ENCODE measurements at regions not wholly inside any gene's neighbourhood (a gene's known extent, or its start where the extent isn't known, plus 50 kb on each side); places are given as distances from the start of the nearest gene placed in this dataset.

DNA sequence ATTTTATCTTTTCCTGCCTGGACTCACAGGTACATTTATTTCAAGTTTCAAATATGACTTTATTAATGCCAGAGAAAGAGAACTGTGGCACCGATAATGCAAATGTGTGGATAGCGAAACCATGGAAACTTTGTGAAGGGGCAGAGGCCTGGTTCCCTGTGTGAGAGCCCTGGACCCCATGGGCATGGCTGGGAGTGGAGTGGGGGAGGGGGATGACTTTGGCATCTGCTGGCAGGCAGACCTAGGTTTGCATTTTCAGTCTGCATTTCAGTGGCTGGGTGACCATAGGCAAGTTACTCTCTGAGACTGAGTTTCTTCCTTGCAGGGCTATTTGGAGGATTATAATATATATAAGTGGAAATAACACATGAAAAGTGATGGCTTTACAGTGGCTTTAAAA is 163.8 kb upstream of the TMTC4 start:
- H3K4me1 ChIP-seq (ENCODE audit: insufficient read depth, low read length) = no peaks in the 10 kb centered on the region
- H3K79me1 ChIP-seq (ENCODE audit: insufficient read depth, low read depth, low read length, poor library complexity, severe bottlenecking) = no peaks in the 10 kb centered on the region
- no peak overlapping the region for H3K23ac ChIP-seq (ENCODE audit: insufficient read length, low read depth, low read length)
- H2BK15ac ChIP-seq (ENCODE audit: low read depth, low read length) = no peak overlapping the region
- no peaks in the 10 kb centered on the region for H3K9me3 ChIP-seq (ENCODE audit: control insufficient read depth, low read depth, low read length)
- no peak overlapping the region for H3K4me2 ChIP-seq (ENCODE audit: insufficient read depth, insufficient read length, low read length)
- TF ChIP-seq, protein P1, sequence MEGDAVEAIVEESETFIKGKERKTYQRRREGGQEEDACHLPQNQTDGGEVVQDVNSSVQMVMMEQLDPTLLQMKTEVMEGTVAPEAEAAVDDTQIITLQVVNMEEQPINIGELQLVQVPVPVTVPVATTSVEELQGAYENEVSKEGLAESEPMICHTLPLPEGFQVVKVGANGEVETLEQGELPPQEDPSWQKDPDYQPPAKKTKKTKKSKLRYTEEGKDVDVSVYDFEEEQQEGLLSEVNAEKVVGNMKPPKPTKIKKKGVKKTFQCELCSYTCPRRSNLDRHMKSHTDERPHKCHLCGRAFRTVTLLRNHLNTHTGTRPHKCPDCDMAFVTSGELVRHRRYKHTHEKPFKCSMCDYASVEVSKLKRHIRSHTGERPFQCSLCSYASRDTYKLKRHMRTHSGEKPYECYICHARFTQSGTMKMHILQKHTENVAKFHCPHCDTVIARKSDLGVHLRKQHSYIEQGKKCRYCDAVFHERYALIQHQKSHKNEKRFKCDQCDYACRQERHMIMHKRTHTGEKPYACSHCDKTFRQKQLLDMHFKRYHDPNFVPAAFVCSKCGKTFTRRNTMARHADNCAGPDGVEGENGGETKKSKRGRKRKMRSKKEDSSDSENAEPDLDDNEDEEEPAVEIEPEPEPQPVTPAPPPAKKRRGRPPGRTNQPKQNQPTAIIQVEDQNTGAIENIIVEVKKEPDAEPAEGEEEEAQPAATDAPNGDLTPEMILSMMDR (conservative IDR thresholded peaks at IDR 0.05) = no peak
- H4K91ac ChIP-seq (ENCODE audit: insufficient read length, low read depth, low read length) = no peak overlapping the region
- H3K36me3 Mint-ChIP-seq (ENCODE audit: insufficient read depth in 1 of 3, low read depth in 3 of 3) = no peaks in the 10 kb centered on the region
- H2AFZ ChIP-seq (ENCODE audit: low read length) = no peak overlapping the region
- H4K5ac ChIP-seq (ENCODE audit: insufficient read length, low read depth, low read length) = no peak overlapping the region
- H3K18ac ChIP-seq (ENCODE audit: insufficient read length, low read depth, low read length) = no peak overlapping the region
- peaks cover 5 to 7% of the 10 kb centered on the region in 2 experiments; a peak in 3 of 4 replicates for H3K4me1 Mint-ChIP-seq
- H3K9ac ChIP-seq (ENCODE audit: extremely low read depth, insufficient read length, low read length) = no peak overlapping the region
- no peak overlapping the region for H3K4ac ChIP-seq (ENCODE audit: low read depth, low read length)
- H3K27me3 Mint-ChIP-seq (ENCODE audit: low read depth) = no peaks in the 10 kb centered on the region
- H3K27me3 ChIP-seq (ENCODE audit: insufficient read depth, low read length) = no peaks in the 10 kb centered on the region
- no peak overlapping the region for H3T11ph ChIP-seq (ENCODE audit: low read length)
- H3K4me3 Mint-ChIP-seq = no peak overlapping the region
- no peaks in the 10 kb centered on the region for H3K79me2 ChIP-seq (ENCODE audit: insufficient read depth, low read length)
- no peak overlapping the region for H2AK5ac ChIP-seq (ENCODE audit: insufficient read length, low read length)
- no peak overlapping the region for H2BK12ac ChIP-seq (ENCODE audit: insufficient read length, low read depth, low read length)
- no peak overlapping the region for H2BK5ac ChIP-seq (ENCODE audit: insufficient read length, low read length)
- WGBS (ENCODE audit: extremely low coverage, insufficient read length, low lambda C conversion rate) = no CpG with 5 or more reads among the region's 2 CpGs
- no peaks in the 10 kb centered on the region for H3K9me3 Mint-ChIP-seq
- no peak overlapping the region for H4K8ac ChIP-seq (replicated peaks; ENCODE audit: insufficient read length, low read depth, low read length)
- H2BK20ac ChIP-seq (ENCODE audit: low read depth, low read length, poor library complexity, severe bottlenecking) = no peak overlapping the region
- no peak overlapping the region for H2BK120ac ChIP-seq (ENCODE audit: low read depth, low read length, poor library complexity, severe bottlenecking)
- H4K20me1 ChIP-seq (ENCODE audit: control insufficient read depth, insufficient read depth, insufficient read length) = no peaks in the 10 kb centered on the region
- no peak overlapping the region for H3K27ac ChIP-seq (ENCODE audit: insufficient read length, low read depth, low read length)
- no peak overlapping the region for H3K14ac ChIP-seq (ENCODE audit: insufficient read depth, low read length)
- H3K56ac ChIP-seq (ENCODE audit: insufficient read length, low read depth, low read length) = no peak overlapping the region
- H3K27ac Mint-ChIP-seq = no peak overlapping the region; a peak in 1 of 7 replicates
- H3K23me2 ChIP-seq (ENCODE audit: insufficient read length, low read depth, low read length, poor library complexity, severe bottlenecking) = no peaks in the 10 kb centered on the region
- no peak for DNase-seq

Measured in H9 (cell line).